Mucosa of descending colon (tissue), 3 donors: ENCODE measurements at regions not wholly inside any gene's neighbourhood (a gene's known extent, or its start where the extent isn't known, plus 50 kb on each side); places are given as distances from the start of the nearest gene placed in this dataset.

Experiments
- ATAC-seq: fragments of 200-7000 bp; cut with Tn5 transposase; one replicate; pipeline ENCODE4 v1.9.1; 2020; ENCODE audit warnings: mild to moderate bottlenecking, moderate library complexity
- DNase-seq, 3 donors: peaks; one replicate each; pipeline ENCODE4 v3.0.0-alpha.2; 2020
- H3K36me3 ChIP-seq: fragments of 200-600 bp; one replicate; pipeline ENCODE4 v1.8.0; 2021; ENCODE audit warnings: low read depth, mild to moderate bottlenecking
- H3K4me1 ChIP-seq: fragments of 200-600 bp; one replicate; pipeline ENCODE4 v1.8.0; 2021; ENCODE audit warnings: low read depth, mild to moderate bottlenecking
- H3K4me3 ChIP-seq: fragments of 200-600 bp; one replicate; pipeline ENCODE4 v1.8.0; 2021; ENCODE audit warnings: mild to moderate bottlenecking
- H3K9me3 ChIP-seq: fragments of 200-600 bp; one replicate; pipeline ENCODE4 v1.8.0; 2021; ENCODE audit warnings: mild to moderate bottlenecking
- CTCF ChIP-seq: fragments of 200-600 bp; IDR thresholded peaks from one replicate; pipeline ENCODE4 v1.8.0; 2022; ENCODE audit warnings: antibody characterized with exemption, mild to moderate bottlenecking
- intact Hi-C, 2 donors: fragments of 100-400 bp; cut with DNase I in 1 of 2; cut with micrococcal nuclease in 1 of 2; formaldehyde crosslinking; loops; one replicate each; pipeline versions ENCODE4 v1.11.0 to v1.11.1; 2022; cut with DNase I, micrococcal nuclease
- donor health status: DM: no; HTN: no; CAD: no; lungs with moderate emphysema.
- donor health status: DM: no; HTN: no; CAD: no.
- donor health status: DM: no; HTN: yes; CAD: no.

GRCh38 chr9:105039175-105039799 is 111.3 kb upstream of the ABCA1 start:
- DNase-seq (no peak), ATAC-seq (peak; percentile 66)
- H3K36me3 ChIP-seq: no peaks in the 10 kb centered on the region
- H3K9me3 ChIP-seq: no peaks in the 10 kb centered on the region
- intact Hi-C loops: no loop called here
- H3K4me1 ChIP-seq: no peaks in the 10 kb centered on the region
- no peak for TF ChIP-seq CTCF
- H3K4me3 ChIP-seq: no peak overlapping the region

DNA sequence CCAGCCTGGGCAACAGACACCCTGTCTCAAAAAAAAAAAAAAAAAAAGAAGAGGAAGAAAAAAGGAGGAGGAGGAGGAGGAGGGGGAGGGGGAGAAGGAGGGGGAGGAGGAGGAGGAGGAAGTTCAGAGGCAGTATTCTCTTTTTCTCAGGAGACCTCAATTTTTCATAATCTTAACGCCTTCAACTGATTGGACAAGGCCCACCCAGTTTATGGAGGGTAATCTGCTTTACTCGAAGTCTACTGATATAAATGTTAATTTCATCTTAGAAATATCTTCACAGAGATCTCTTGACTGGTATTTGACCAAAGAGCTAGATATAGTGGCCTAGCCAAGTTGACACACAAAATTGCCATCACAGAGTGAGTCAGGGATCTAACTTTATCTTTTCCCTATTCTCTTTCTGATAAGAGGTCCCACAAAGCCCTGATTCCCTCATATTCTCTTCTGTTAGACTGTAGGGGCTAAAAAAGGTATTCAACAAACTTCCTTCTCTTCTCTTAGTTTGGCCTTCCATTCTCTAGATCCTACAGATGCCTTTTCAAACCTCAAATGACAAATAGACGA is 115.5 kb upstream of the ABCA1 start:
- intact Hi-C loops: no loop called here
- H3K36me3 ChIP-seq: no peaks in the 10 kb centered on the region
- H3K4me3 ChIP-seq: no peak overlapping the region
- TF ChIP-seq CTCF: no peak
- H3K9me3 ChIP-seq: no peaks in the 10 kb centered on the region
- no peaks in the 10 kb centered on the region for H3K4me1 ChIP-seq
- ATAC-seq (no peak), DNase-seq (no peak)

DNA sequence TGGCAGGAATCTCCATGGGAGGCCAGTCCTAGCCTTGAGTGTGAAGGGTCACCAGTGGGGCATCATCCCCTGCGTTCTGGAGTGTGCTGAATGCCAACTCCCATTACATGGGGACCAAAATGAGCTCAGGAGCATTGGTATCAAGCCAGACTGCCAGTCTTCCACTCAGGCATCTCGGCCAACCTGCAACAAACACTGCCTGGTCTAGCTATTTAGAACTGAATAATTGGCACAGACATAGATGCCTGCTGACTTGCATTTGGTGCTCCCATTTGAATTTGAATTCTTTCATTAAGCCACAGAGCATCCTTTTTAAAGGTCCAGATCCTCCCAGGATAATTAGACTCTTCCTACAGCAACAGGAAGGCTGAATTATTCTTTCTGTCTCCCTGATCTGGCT is 116.6 kb upstream of the ABCA1 start:
- DNase-seq: no peak
- ATAC-seq: no peak

DNA sequence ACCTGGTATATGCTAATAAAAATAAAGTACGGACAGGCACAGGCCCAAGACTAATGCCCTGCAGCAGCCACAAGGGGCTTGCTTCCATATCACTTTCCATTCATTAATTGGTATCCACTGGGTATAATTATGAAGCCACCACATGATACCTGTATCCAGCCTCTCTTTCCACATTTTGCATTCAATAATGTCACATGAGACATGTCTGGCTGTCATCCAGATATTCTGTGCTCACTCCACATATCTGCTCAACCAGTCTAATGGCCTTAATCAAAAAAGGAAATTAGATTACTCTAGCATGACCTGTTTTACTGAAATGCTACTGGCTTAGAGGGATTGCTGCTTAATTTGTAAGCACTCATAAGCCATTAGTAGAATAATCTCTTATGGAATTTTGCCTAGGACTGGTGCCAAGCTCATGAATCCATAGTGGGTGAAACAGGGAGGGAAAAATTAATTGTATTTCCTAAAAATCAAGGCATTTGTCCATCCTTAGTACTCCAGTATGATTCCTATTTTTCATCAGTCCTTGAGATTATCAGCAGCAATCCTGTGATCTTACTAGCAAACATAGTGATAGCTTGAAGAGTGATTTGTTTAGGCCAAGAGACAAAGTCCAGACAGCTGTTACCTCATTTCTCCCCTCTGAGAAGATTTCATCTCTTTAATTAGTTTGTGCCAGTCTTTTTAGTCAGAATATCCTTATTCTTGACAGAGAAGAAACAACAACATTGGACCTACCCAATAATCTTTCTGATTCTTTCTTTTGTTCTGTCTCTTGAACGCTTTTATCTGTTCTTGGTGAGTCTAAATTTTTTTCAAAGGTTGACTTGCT is 119.2 kb upstream of the ABCA1 start:
- no peaks in the 10 kb centered on the region for H3K36me3 ChIP-seq

More for the DNA sequence above, 116.6 kb upstream of the ABCA1 start:
- TF ChIP-seq CTCF: no peak
- Histone ChIP-seq H3K4me1 (no peaks in the 10 kb centered on the region), H3K4me3 (no peak overlapping the region), H3K36me3 (no peaks in the 10 kb centered on the region), H3K9me3 (no peaks in the 10 kb centered on the region)
- intact Hi-C loops: no loop called here

GRCh38 chr9:105047742-105048041 is 119.7 kb upstream of the ABCA1 start:
- H3K4me3 ChIP-seq: no peak overlapping the region
- H3K36me3 ChIP-seq: no peaks in the 10 kb centered on the region
- H3K9me3 ChIP-seq: no peaks in the 10 kb centered on the region
- no peaks in the 10 kb centered on the region for H3K4me1 ChIP-seq
- no peak for DNase-seq
- no peak for ATAC-seq
- TF ChIP-seq CTCF: no peak
- intact Hi-C loops: no loop called here

More for the DNA sequence above, 119.2 kb upstream of the ABCA1 start:
- Histone ChIP-seq H3K4me1 (no peaks in the 10 kb centered on the region), H3K9me3 (no peaks in the 10 kb centered on the region), H3K4me3 (no peak overlapping the region)
- intact Hi-C loops: no loop called here
- ATAC-seq (no peak), DNase-seq (no peak)
- TF ChIP-seq CTCF: no peak
